Neural progenitor cell (in vitro differentiated cells): ENCODE measurements at regions not wholly inside any gene's neighbourhood (a gene's known extent, or its start where the extent isn't known, plus 50 kb on each side); places are given as distances from the start of the nearest gene placed in this dataset.

Source experiments
- DNase-seq: peaks from one replicate; pipeline ENCODE4 v3.0.0-alpha.2; 2016; ENCODE audit warnings: low spot score
- H2AFZ ChIP-seq: fragments of 200-600 bp; sonication (generic); replicated peaks from 2 replicates; pipeline ENCODE4 v1.6.1; 2016; ENCODE audit warnings: antibody characterized with exemption
- H3F3A ChIP-seq: fragments of 200-600 bp; sonication (generic); 2 replicates; pipeline ENCODE4 v1.6.1; 2016; ENCODE audit warnings: antibody characterized with exemption, low read depth
- H3K27ac ChIP-seq: fragments of 200-600 bp; sonication (generic); 2 replicates; pipeline ENCODE4 v1.5.1; 2016; ENCODE audit warnings: mild to moderate bottlenecking
- H3K27me3 ChIP-seq: fragments of 200-600 bp; sonication (generic); 2 replicates; pipeline ENCODE4 v1.6.1; 2016; ENCODE audit warnings: mild to moderate bottlenecking, moderate library complexity
- H3K36me3 ChIP-seq: fragments of 200-600 bp; sonication (generic); 2 replicates; pipeline ENCODE4 v1.5.1; 2016
- H3K4me1 ChIP-seq: fragments of 200-600 bp; sonication (generic); 2 replicates; pipeline ENCODE4 v1.6.1; 2016; ENCODE audit warnings: mixed run types
- H3K4me2 ChIP-seq: fragments of 200-600 bp; sonication (generic); 2 replicates; pipeline ENCODE4 v1.6.1; 2016
- H3K4me3 ChIP-seq: fragments of 200-600 bp; sonication (generic); 2 replicates; pipeline ENCODE4 v1.5.1; 2016
- H3K79me2 ChIP-seq: fragments of 200-600 bp; sonication (generic); 2 replicates; pipeline ENCODE4 v1.6.1; 2016; ENCODE audit warnings: low read depth
- H3K9ac ChIP-seq: fragments of 200-600 bp; sonication (generic); 2 replicates; pipeline ENCODE4 v1.6.1; 2016
- H3K9me3 ChIP-seq: fragments of 200-600 bp; sonication (generic); 2 replicates; pipeline ENCODE4 v1.5.1; 2016; ENCODE audit warnings: low read depth
- H4K20me1 ChIP-seq: fragments of 200-600 bp; sonication (generic); 2 replicates; pipeline ENCODE4 v1.6.1; 2016; ENCODE audit warnings: low read depth
- H3K27ac Mint-ChIP-seq: 3 replicates; pipeline ENCODE4 v1.8.0; 2021; ENCODE audit warnings: mixed read lengths
- H3K27me3 Mint-ChIP-seq: 2 replicates; pipeline ENCODE4 v1.8.0; 2022; ENCODE audit warnings: low read depth, mild to moderate bottlenecking, inconsistent platforms, moderate library complexity, mixed read lengths; ENCODE audit not compliant: insufficient read depth
- H3K36me3 Mint-ChIP-seq: 3 replicates; pipeline ENCODE4 v1.8.0; 2021; ENCODE audit warnings: mixed read lengths
- H3K4me1 Mint-ChIP-seq: 3 replicates; pipeline ENCODE4 v1.8.0; 2021; ENCODE audit warnings: mixed read lengths
- H3K4me3 Mint-ChIP-seq: 3 replicates; pipeline ENCODE4 v1.8.0; 2021; ENCODE audit warnings: mild to moderate bottlenecking, moderate library complexity, mixed read lengths
- H3K9me3 Mint-ChIP-seq: 3 replicates; pipeline ENCODE4 v1.8.0; 2020; ENCODE audit warnings: mixed read lengths
- CTCF ChIP-seq: fragments of 200-600 bp; sonication (generic); IDR thresholded peaks from 2 replicates; pipeline ENCODE4 v1.5.1; 2017; ENCODE audit warnings: antibody characterized with exemption, mild to moderate bottlenecking
- EZH2 ChIP-seq: fragments of 200-600 bp; sonication (generic); IDR thresholded peaks from 2 replicates; pipeline ENCODE4 v1.6.1; 2017; ENCODE audit warnings: antibody characterized with exemption, mild to moderate bottlenecking, moderate library complexity
- EZH2phosphoT487 ChIP-seq: fragments of 200-600 bp; sonication (generic); IDR thresholded peaks from 2 replicates; pipeline ENCODE4 v1.6.1; 2017; ENCODE audit warnings: antibody characterized with exemption

- Mint-ChIP-seq H3K27ac (no peak overlapping the region), H3K27me3 (no peaks in the 10 kb centered on the region), H3K4me3 (no peak overlapping the region), H3K9me3 (peaks cover 2% of the 10 kb centered on the region), H3K36me3 (no peaks in the 10 kb centered on the region), H3K4me1 (peaks cover 9% of the 10 kb centered on the region)
- no peak for DNase-seq
- Histone ChIP-seq H3F3A (no peaks in the 10 kb centered on the region), H3K4me1 (peaks cover 4% of the 10 kb centered on the region), H3K4me3 (no peak overlapping the region), H3K36me3 (no peaks in the 10 kb centered on the region), H2AFZ (no peak overlapping the region), H3K9ac (no peak overlapping the region), H3K27ac (no peak overlapping the region), H3K9me3 (no peaks in the 10 kb centered on the region), H3K27me3 (no peaks in the 10 kb centered on the region), H3K79me2 (no peaks in the 10 kb centered on the region), H4K20me1 (no peaks in the 10 kb centered on the region), H3K4me2 (no peak overlapping the region)
- TF ChIP-seq CTCF: no peak
- no peak for TF ChIP-seq EZH2phosphoT487
- no peak for TF ChIP-seq EZH2
These were observed 121.4 kb downstream of the LUZP4 start for GRCh38 chrX:115410731-115411428.

- Histone ChIP-seq H3K4me2 (no peak overlapping the region), H3K4me3 (no peak overlapping the region), H3K4me1 (no peaks in the 10 kb centered on the region), H3K9me3 (no peaks in the 10 kb centered on the region), H2AFZ (no peak overlapping the region), H3K27ac (no peak overlapping the region), H3K79me2 (no peaks in the 10 kb centered on the region), H3K9ac (no peak overlapping the region), H3F3A (no peaks in the 10 kb centered on the region), H4K20me1 (no peaks in the 10 kb centered on the region), H3K36me3 (no peaks in the 10 kb centered on the region), H3K27me3 (no peaks in the 10 kb centered on the region)
- TF ChIP-seq EZH2phosphoT487 (no peak), CTCF (no peak), EZH2 (no peak)
- H3K4me1 Mint-ChIP-seq: peaks cover 4% of the 10 kb centered on the region
- no peaks in the 10 kb centered on the region for H3K27me3 Mint-ChIP-seq
- peaks cover 2% of the 10 kb centered on the region for H3K9me3 Mint-ChIP-seq
- H3K4me3 Mint-ChIP-seq: no peak overlapping the region
- H3K36me3 Mint-ChIP-seq: no peaks in the 10 kb centered on the region
- H3K27ac Mint-ChIP-seq: no peak overlapping the region
- DNase-seq: no peak
These were observed 123.8 kb downstream of the LUZP4 start for GRCh38 chrX:115413246-115413878.

GRCh38 chrX:115419069-115419468 is 129.6 kb downstream of the LUZP4 start:
- H3K4me1 Mint-ChIP-seq: peaks cover 8% of the 10 kb centered on the region
- H2AFZ ChIP-seq: no peak overlapping the region

More at GRCh38 chrX:115419069-115419468, 129.6 kb downstream of the LUZP4 start:
- Histone ChIP-seq H3K36me3 (no peaks in the 10 kb centered on the region), H3K4me3 (no peak overlapping the region), H3K9me3 (no peaks in the 10 kb centered on the region), H3K27ac (no peak overlapping the region), H3F3A (no peaks in the 10 kb centered on the region), H3K9ac (no peak overlapping the region), H3K4me1 (no peaks in the 10 kb centered on the region), H4K20me1 (no peaks in the 10 kb centered on the region), H3K79me2 (no peaks in the 10 kb centered on the region), H3K4me2 (no peak overlapping the region), H3K27me3 (no peaks in the 10 kb centered on the region)
- DNase-seq: no peak
- Mint-ChIP-seq H3K36me3 (no peaks in the 10 kb centered on the region), H3K9me3 (no peaks in the 10 kb centered on the region), H3K27ac (no peak overlapping the region), H3K27me3 (no peaks in the 10 kb centered on the region), H3K4me3 (no peak overlapping the region)
- TF ChIP-seq EZH2 (no peak), CTCF (no peak), EZH2phosphoT487 (no peak)
